Adipocyte (in vitro differentiated cells): ENCODE measurements at regions not wholly inside any gene's neighbourhood (a gene's known extent, or its start where the extent isn't known, plus 50 kb on each side); places are given as distances from the start of the nearest gene placed in this dataset.
A peak's percentile ranks its signal among the peaks of the same experiment; 100 is the strongest.

ENCODE experiments used
- DNase-seq: peaks from one replicate; pipeline ENCODE4 v3.0.0-alpha.2; 2015; ENCODE audit warnings: low read depth
- H3K27me3 ChIP-seq: replicated peaks from 2 replicates; pipeline ENCODE4 v1.7.0; 2013; ENCODE audit warnings: mild to moderate bottlenecking, low read length, moderate library complexity; ENCODE audit not compliant: control insufficient read depth, insufficient read depth
- H3K36me3 ChIP-seq: 2 replicates; pipeline ENCODE4 v1.7.0; 2013; ENCODE audit warnings: low read length, mild to moderate bottlenecking, moderate library complexity; ENCODE audit not compliant: control insufficient read depth, insufficient read depth, severe bottlenecking
- H3K4me1 ChIP-seq: 2 replicates; pipeline ENCODE4 v1.7.0; 2013; ENCODE audit warnings: mild to moderate bottlenecking, low read length, moderate library complexity; ENCODE audit not compliant: control insufficient read depth, insufficient read depth
- H3K4me3 ChIP-seq: 2 replicates; pipeline ENCODE4 v1.7.0; 2013; ENCODE audit warnings: mild to moderate bottlenecking, low read length, moderate library complexity
- H3K9ac ChIP-seq: 2 replicates; pipeline ENCODE4 v1.7.0; 2013; ENCODE audit warnings: mild to moderate bottlenecking, low read length, moderate library complexity
- H3K9me3 ChIP-seq: 2 replicates; pipeline ENCODE4 v1.7.0; 2013; ENCODE audit warnings: mild to moderate bottlenecking, low read length, moderate library complexity; ENCODE audit not compliant: control insufficient read depth

DNA sequence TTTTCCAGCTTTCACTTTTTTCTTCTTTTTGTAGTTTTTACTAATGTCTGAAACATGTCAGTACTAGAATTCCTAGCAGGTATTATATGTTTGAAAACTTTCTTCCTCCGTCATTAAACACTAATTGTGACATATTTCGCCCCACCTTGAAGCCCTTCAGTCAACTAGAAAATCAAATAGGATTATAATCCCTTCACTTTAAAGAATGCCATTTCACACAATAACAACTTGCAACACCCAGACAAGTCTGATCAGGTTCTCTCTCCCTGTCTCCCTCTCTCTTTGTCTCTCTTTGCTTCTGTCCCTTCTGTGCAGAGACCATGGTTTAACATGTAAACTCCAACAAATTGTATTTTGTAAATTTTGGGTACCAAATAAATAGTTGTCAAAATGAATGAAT lies 373.5 kb downstream of the SEMA3D start:
- Histone ChIP-seq H3K36me3 (no peaks in the 10 kb centered on the region), H3K4me3 (no peak overlapping the region)

DNA sequence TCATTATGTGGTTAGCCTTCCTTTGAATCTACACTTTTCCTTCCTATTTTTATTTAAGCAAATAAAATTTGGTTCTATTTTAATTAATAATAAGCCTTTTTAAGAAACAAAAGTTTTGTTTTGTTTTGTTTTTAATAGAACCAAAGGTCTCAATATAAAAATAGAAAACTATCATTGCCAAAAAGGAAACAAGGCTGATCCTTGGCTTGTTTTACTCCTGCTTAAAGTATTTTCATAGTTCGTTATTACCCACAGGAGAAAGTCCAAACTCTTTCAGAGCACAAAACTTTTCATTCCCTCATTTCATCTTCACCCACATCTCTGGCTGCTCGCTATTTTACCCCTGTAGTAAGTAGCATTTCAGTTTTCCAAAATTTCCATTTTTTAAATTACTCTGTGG lies 374.8 kb downstream of the SEMA3D start:
- Histone ChIP-seq H3K9ac (peak overlapping the region; percentile 46), H3K36me3 (no peaks in the 10 kb centered on the region), H3K4me3 (peak overlapping the region; percentile 50), H3K9me3 (no peaks in the 10 kb centered on the region), H3K4me1 (peaks cover 17% of the 10 kb centered on the region), H3K27me3 (no peaks in the 10 kb centered on the region)
- DNase-seq = no peak

More for the DNA sequence above, 373.5 kb downstream of the SEMA3D start:
- no peak for DNase-seq
- Histone ChIP-seq H3K4me1 (peaks cover 17% of the 10 kb centered on the region), H3K9me3 (no peaks in the 10 kb centered on the region), H3K9ac (no peak overlapping the region), H3K27me3 (no peaks in the 10 kb centered on the region)

DNA sequence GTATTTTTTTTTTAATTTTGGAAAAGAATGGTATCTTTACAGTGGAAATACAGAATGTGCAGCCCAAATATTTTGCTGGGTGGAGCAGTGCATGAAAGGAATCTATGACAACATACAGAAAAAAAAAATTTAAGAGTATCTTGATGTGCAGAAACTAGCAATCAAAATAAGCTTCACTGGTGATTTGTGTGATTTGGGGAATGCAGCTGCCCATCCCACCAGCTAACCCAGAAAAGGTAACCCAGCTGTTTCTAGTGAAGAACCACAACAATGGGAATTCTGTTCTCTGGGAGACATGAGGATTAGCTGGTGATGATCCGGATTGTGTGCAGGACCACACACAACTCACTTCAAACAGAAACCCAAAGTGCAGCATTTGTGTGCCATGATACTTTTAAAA lies 375.5 kb downstream of the SEMA3D start:
- H3K4me3 ChIP-seq = peak overlapping the region; percentile 50
- peak overlapping the region; percentile 46 for H3K9ac ChIP-seq
- no peaks in the 10 kb centered on the region for H3K27me3 ChIP-seq
- H3K4me1 ChIP-seq = peaks cover 17% of the 10 kb centered on the region
- no peaks in the 10 kb centered on the region for H3K9me3 ChIP-seq
- peak; percentile 48 for DNase-seq
- no peaks in the 10 kb centered on the region for H3K36me3 ChIP-seq

DNA sequence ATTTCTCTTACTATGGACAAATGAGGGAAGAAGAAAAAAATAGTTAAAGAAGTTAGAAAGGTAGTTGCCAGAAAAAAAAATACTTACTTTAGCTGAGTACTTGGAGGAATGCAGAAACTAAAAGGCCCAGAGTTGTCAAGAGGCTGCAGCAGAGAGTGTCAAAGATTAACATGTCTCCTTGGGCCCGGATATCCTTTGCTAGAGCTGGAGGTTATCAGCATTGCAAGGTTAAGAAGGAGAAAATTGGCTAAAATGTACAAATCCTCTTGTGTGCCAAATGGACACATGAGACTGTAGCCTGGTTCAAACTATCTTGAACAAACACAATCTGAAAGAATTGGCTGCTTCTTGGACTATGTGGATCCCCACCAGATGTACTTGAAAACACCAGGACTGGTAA lies 377.0 kb downstream of the SEMA3D start:
- no peak for DNase-seq
- H3K27me3 ChIP-seq = no peaks in the 10 kb centered on the region
- H3K9me3 ChIP-seq = no peaks in the 10 kb centered on the region
- H3K9ac ChIP-seq = no peak overlapping the region
- no peak overlapping the region for H3K4me3 ChIP-seq
- H3K36me3 ChIP-seq = no peaks in the 10 kb centered on the region
- peaks cover 17% of the 10 kb centered on the region for H3K4me1 ChIP-seq

DNA sequence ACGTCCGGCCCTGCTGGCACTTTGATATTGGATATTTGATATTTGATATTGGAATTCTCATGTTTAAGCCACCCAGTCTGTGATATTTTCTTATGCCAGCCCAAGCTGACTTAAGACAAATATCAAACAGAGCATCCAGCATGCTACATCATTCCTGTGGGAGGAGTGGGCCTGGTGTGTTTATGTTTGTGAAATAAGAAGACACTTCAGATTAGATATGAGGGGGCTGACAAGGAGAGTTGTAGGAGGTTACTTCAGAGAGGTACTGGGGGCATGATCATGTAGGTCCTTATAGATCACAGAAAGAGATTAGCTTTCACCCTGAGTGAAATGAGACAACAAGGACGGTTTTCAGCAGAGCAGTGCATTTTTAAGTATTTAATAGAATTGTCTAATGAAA lies 382.9 kb downstream of the SEMA3D start:
- Histone ChIP-seq H3K4me3 (no peak overlapping the region), H3K9me3 (no peaks in the 10 kb centered on the region), H3K27me3 (no peaks in the 10 kb centered on the region), H3K4me1 (peaks cover 9% of the 10 kb centered on the region), H3K36me3 (no peaks in the 10 kb centered on the region), H3K9ac (no peak overlapping the region)
- no peak for DNase-seq

DNA sequence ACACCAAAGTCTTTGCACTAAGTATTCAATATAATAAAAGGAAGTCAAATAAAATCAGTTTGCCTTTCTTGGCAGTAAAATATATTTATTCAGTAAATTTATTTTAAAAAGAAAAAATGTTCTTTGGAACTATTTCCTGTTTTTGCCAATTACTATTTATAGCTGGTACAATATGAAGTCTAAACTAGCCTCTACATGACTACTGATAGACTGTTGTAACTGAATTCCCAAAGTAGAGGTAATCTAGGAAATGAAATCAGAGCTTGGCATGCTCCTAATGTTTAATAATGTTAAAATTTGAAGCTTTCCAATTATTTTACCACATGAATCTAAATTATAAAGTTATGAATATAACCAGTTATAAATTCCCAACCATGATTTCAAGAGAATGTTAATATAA lies 385.5 kb downstream of the SEMA3D start:
- Histone ChIP-seq H3K27me3 (no peaks in the 10 kb centered on the region), H3K9ac (no peak overlapping the region), H3K9me3 (peaks cover 4% of the 10 kb centered on the region), H3K4me1 (peaks cover 12% of the 10 kb centered on the region), H3K36me3 (no peaks in the 10 kb centered on the region), H3K4me3 (no peak overlapping the region)
- DNase-seq = peak; percentile 32

DNA sequence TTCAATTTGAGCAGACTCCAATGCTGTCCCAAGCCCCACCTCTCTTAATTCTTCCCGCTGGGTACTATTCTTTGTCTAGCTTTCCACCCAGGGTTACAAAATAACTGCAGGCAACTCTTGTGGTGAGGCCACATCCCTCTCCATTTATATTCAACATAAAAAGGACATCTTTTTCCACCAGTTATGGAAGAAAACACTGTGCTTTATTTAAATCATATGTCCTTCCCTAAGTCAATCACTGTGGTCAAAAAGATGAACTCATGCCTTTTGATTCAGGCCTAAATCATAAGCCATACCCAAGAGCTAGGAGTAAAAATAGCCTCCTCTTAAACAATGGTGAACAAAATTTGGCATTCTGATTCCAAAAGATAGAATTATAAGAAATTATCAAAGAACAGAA lies 386.0 kb downstream of the SEMA3D start:
- Histone ChIP-seq H3K4me1 (peaks cover 12% of the 10 kb centered on the region), H3K9me3 (peaks cover 5% of the 10 kb centered on the region), H3K4me3 (no peak overlapping the region), H3K27me3 (no peaks in the 10 kb centered on the region), H3K9ac (no peak overlapping the region), H3K36me3 (no peaks in the 10 kb centered on the region)
- no peak for DNase-seq

DNA sequence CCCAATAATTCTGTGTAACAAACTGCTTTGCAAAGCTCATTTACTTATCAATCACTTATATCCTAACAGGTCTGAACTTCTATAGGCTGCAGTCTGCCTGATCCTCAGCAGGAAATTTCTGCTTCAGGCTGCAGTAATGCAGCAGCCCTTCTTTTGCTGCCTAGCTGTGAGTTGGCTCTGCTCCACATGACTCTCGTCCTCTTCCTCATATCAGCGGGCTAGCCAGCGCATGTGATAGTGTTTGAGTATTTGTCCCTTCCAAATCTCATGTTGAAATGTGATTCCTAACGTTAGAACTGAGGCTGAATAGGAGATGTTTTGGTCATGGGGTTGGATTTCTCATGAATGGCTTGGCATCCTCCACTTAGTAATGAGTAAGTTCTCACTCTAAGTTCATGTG lies 387.8 kb downstream of the SEMA3D start:
- H3K36me3 ChIP-seq = no peaks in the 10 kb centered on the region
- no peak overlapping the region for H3K4me3 ChIP-seq
- peaks cover 12% of the 10 kb centered on the region for H3K4me1 ChIP-seq
- DNase-seq = no peak
- H3K9ac ChIP-seq = no peak overlapping the region
- no peaks in the 10 kb centered on the region for H3K27me3 ChIP-seq
- peaks cover 5% of the 10 kb centered on the region for H3K9me3 ChIP-seq

DNA sequence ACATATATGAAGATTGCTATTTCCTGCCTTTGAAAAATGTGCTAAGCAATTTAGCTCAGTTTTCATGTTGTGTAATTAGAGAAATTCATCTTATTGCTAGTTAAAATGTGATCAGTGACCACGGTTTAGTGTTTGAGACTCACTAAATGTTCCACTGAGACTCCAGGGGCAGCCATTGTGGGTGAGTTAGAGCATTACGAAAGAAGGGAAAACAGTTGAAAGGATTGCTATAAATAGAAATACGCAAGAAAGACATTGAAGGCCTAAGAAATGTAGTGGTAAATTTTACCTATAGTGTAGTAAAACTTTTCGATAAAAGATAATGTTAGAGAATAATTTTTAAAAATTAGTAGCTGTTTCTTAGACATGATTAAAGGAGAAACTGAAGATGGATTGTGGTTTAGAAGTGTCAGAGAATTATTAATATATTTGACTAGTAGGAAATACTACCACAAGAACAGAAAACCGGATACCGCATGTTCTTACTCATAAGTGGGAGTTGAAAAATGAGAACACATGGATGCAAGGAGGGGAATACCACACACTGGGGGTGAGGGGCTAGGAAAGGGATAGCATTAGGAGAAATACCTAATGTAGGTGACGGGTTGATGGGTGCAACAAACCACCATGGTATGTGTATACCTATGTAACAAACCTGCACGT lies 394.5 kb downstream of the SEMA3D start:
- peaks cover 5% of the 10 kb centered on the region for H3K9me3 ChIP-seq
- no peak for DNase-seq
- no peak overlapping the region for H3K9ac ChIP-seq
- no peak overlapping the region for H3K4me3 ChIP-seq
- peaks cover 23% of the 10 kb centered on the region for H3K4me1 ChIP-seq
- no peaks in the 10 kb centered on the region for H3K36me3 ChIP-seq
- H3K27me3 ChIP-seq = no peaks in the 10 kb centered on the region

DNA sequence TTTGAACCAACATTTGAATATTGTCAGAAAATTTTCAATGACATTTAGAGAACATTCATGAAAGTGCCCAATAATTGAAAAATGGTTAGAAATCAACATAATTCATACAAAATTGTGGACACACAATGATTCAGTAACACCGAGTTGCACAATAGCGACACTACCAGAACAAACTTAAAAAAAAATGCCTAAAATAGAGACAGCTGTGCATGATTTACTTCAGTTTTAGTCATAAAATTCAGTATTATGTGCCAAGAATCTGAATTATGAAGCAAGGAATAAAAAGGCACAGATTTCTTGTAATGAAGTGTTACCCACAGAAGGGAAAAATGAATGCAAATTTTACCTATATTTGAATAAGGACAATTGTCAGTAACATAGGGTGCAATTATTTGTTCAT lies 396.0 kb downstream of the SEMA3D start:
- no peaks in the 10 kb centered on the region for H3K9me3 ChIP-seq
- H3K27me3 ChIP-seq = no peaks in the 10 kb centered on the region
- H3K4me1 ChIP-seq = peaks cover 23% of the 10 kb centered on the region
- DNase-seq = peak; percentile 94
- peak overlapping the region; percentile 57 for H3K9ac ChIP-seq
- no peaks in the 10 kb centered on the region for H3K36me3 ChIP-seq
- H3K4me3 ChIP-seq = peak overlapping the region; percentile 57

DNA sequence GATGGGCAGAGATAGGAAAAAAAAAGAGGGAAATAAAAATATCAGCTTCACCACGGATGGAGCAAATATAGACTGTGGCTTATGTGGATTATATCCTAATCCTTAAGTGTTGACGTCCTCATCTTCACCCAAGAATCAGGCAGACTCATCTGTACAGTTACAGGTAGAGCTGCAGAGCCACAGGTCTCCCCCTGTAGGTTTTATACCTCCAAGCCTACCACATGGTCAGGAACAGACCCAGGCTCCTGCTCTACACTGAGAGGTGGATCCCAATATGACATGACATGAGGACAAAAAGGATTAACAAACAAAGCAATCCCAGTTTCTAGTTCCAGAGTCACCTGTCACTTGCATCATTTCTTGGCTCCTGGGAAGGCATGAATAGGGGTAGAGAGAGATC lies 400.8 kb downstream of the SEMA3D start:
- no peak for DNase-seq
- no peaks in the 10 kb centered on the region for H3K27me3 ChIP-seq

DNA sequence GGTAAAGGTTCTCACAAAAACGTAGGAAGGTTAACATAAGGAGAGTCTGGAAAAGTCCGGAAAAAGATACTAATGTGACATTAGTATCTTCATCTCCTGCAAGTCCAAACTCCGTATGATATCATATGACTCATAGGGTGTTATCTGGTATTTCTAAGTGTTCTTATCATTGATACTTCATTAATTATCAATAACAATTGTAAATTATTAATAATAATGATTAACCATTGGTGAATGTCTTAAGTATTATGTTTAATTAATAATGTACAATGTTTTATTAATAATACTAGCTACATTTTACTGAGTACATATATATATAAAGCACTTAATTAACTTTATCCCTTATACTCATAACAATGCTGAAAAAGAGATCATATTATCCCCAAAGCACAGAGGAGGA lies 402.4 kb downstream of the SEMA3D start:
- no peaks in the 10 kb centered on the region for H3K27me3 ChIP-seq
- H3K9me3 ChIP-seq = no peaks in the 10 kb centered on the region
- no peak overlapping the region for H3K4me3 ChIP-seq
- H3K4me1 ChIP-seq = peaks cover 19% of the 10 kb centered on the region
- no peaks in the 10 kb centered on the region for H3K36me3 ChIP-seq
- no peak overlapping the region for H3K9ac ChIP-seq
- DNase-seq = no peak

More for the DNA sequence above, 400.8 kb downstream of the SEMA3D start:
- no peaks in the 10 kb centered on the region for H3K9me3 ChIP-seq
- no peaks in the 10 kb centered on the region for H3K36me3 ChIP-seq
- no peak overlapping the region for H3K9ac ChIP-seq
- H3K4me1 ChIP-seq = peaks cover 28% of the 10 kb centered on the region
- no peak overlapping the region for H3K4me3 ChIP-seq
